Heart left ventricle (tissue), 13 donors: ENCODE measurements at regions not wholly inside any gene's neighbourhood (a gene's known extent, or its start where the extent isn't known, plus 50 kb on each side); places are given as distances from the start of the nearest gene placed in this dataset.

Experiments
- POLR2A ChIP-seq, 2 donors: fragments of 450-650 bp; IDR thresholded peaks; one replicate each; pipeline ENCODE4 v1.6.1; 2017; ENCODE audit warnings: antibody characterized with exemption in 2 of 2, mild to moderate bottlenecking in 2 of 2, moderate library complexity in 2 of 2
- TF ChIP-seq, protein P1 (sequence below), 12 donors: fragments of 200-600 bp; sonication (generic) in 4 of 12; IDR thresholded peaks; one replicate each; pipeline versions ENCODE4 v1.5.0 to v1.8.0; 2018 to 2022; ENCODE audit warnings: antibody characterized with exemption in 12 of 12, mild to moderate bottlenecking in 5 of 12
- donor health status: ischemic (EF 13 %, LVEDD 7.1; RV severe dilation, severe dysfunction).
- donor health status: DM: no; HTN: yes; CAD: no.
- donor health status: DM: no; HTN: no; CAD: no.
- donor health status: ischemic (EF 25% LVEDD 6.9; RV normal size, moderate dysfunction).
- donor health status: ischemic (EF 25% LVEDD 5.7; RV mildly dilated, moderate dysfunction).
- donor health status: ischemic (EF 35%, LVEDD 5.7; RV mildly dilated, moderate dysfunction).
- donor health status: nonischemic (EF 11% LVEDD 7.7; RV severe dilation, severe dysfunction).
- donor health status: DM: yes; HTN: yes; CAD: no.
- donor health status: PGD.
- donor health status: ischemic (EF 29% LVEDD 5.4; RV normal size, mild dysfunction).
- donor health status: nonischemic (EF 23%, LVEDD 6.1; RV moderate dilation, normal function).

DNA sequence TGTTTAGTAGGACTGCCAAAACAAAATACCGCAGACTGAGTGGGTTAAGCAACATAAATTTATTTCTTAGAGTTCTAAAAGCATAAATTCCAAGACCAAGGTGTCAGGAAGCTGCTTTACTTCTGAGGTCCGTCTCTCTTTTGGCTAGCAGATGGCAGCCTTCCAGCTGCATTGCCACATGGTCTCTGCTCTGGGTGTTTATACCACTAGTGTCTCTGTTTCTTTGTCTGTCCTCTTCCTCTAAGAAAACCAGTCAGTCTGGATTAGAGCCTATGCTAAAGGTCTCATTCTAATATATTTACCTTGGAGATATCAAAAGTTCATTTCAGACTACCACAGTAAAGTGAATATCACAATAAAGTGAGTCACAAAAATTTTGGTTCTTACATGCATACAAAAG, 519.8 kb downstream of the COL11A1 start:
- TF ChIP-seq, protein P1, sequence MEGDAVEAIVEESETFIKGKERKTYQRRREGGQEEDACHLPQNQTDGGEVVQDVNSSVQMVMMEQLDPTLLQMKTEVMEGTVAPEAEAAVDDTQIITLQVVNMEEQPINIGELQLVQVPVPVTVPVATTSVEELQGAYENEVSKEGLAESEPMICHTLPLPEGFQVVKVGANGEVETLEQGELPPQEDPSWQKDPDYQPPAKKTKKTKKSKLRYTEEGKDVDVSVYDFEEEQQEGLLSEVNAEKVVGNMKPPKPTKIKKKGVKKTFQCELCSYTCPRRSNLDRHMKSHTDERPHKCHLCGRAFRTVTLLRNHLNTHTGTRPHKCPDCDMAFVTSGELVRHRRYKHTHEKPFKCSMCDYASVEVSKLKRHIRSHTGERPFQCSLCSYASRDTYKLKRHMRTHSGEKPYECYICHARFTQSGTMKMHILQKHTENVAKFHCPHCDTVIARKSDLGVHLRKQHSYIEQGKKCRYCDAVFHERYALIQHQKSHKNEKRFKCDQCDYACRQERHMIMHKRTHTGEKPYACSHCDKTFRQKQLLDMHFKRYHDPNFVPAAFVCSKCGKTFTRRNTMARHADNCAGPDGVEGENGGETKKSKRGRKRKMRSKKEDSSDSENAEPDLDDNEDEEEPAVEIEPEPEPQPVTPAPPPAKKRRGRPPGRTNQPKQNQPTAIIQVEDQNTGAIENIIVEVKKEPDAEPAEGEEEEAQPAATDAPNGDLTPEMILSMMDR (IDR thresholded peaks at IDR 0.05) = no peak
- no peak for TF ChIP-seq POLR2A (IDR thresholded peaks at IDR 0.05)
